Sigmoid colon (tissue), 6 donors: ENCODE measurements at regions not wholly inside any gene's neighbourhood (a gene's known extent, or its start where the extent isn't known, plus 50 kb on each side); places are given as distances from the start of the nearest gene placed in this dataset.
"Not testable (repeated sequence)": the region's sequence is repeated elsewhere in the genome, so short reads cannot be mapped to it uniquely, and the experiment has no call there.

ENCODE experiments used
- DNase-seq: peaks from one replicate; pipeline ENCODE4 v3.0.0-alpha.2; 2019
- H3K27ac ChIP-seq, 4 donors: fragments of 200-600 bp; sonication (generic); one replicate each; pipeline ENCODE4 v1.5.1; 2016 to 2019; ENCODE audit warnings: mild to moderate bottlenecking in 1 of 4
- H3K27me3 ChIP-seq, 3 donors: fragments of 200-600 bp; sonication (generic); one replicate each; pipeline ENCODE4 v1.5.1; 2019; ENCODE audit warnings: mild to moderate bottlenecking in 1 of 3
- H3K36me3 ChIP-seq, 4 donors: fragments of 200-600 bp; sonication (generic); one replicate each; pipeline ENCODE4 v1.5.1; 2016 to 2019
- H3K4me1 ChIP-seq, 4 donors: fragments of 200-600 bp; sonication (generic); one replicate each; pipeline ENCODE4 v1.5.1; 2017 to 2019
- H3K4me3 ChIP-seq, 4 donors: fragments of 200-600 bp; sonication (generic); one replicate each; pipeline ENCODE4 v1.5.1; 2017 to 2019; ENCODE audit warnings: mild to moderate bottlenecking in 2 of 4, moderate library complexity in 1 of 4
- H3K9me3 ChIP-seq, 4 donors: fragments of 200-600 bp in 3 of 4; sonication (generic) in 3 of 4; one replicate each; pipeline versions ENCODE4 v1.5.1 to v1.6.1; 2013 to 2019
- EP300 ChIP-seq, 4 donors: sonication (generic); formaldehyde crosslinking; IDR thresholded peaks; one replicate each; pipeline ENCODE4 v1.6.1; 2017; ENCODE audit warnings: antibody characterized with exemption in 4 of 4
- POLR2A ChIP-seq, 2 donors: fragments of 450-650 bp; IDR thresholded peaks; one replicate each; pipeline ENCODE4 v1.6.1; 2016; ENCODE audit warnings: antibody characterized with exemption in 2 of 2, mild to moderate bottlenecking in 2 of 2, moderate library complexity in 2 of 2
- POLR2AphosphoS5 ChIP-seq, 4 donors: sonication (generic); formaldehyde crosslinking; IDR thresholded peaks; one replicate each; pipeline ENCODE4 v1.6.1; 2017; ENCODE audit warnings: antibody characterized with exemption in 4 of 4
- WGBS, 2 donors: extraction: QIAGEN DNeasy Blood & Tissue Kit; methylation state at CpG; one replicate each; pipeline ENCODE4 v1.1.7; 2013; 5-methylcytosine and 5-hydroxymethylcytosine counted together
- intact Hi-C: fragments of 100-400 bp; cut with DNase I; formaldehyde crosslinking; loops from one replicate; pipeline ENCODE4 v1.15.1; 2023
- TF ChIP-seq, protein P1 (sequence below), 4 experiments: fragments of 450-650 bp in 3 of 4; fragments of 200-600 bp in 1 of 4; IDR thresholded peaks; one replicate each; pipeline ENCODE4 v1.5.1; 2016 to 2019; ENCODE audit warnings: antibody characterized with exemption in 4 of 4, mild to moderate bottlenecking in 3 of 4, moderate library complexity in 2 of 4
- donor health status: healthy with polysubstance abuse.
- donor health status: healthy.

DNA sequence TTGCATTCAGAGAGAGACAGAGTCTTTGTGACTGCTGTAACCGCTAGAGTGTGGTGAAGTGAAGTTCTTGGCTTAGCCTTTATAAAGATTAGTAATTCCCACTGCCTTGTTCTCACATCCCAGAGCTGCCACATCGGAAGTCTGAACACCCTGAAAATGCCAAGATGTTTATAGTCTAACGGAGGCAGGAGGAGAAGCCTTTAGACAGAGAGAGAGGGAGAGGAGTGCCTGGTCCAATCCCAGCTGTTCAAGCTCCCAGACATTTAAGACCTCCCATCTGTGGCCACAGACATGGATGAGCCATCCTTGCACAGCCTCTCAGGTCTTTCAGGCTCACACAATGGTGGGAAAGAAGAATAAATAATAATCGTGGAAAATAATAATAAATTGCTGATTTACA lies 1422.8 kb upstream of the EYS start:
- 53 to 61% methylated on average over 4 of the region's 4 CpGs for WGBS, 2 donors
- Histone ChIP-seq H3K4me3 (no peak overlapping the region), H3K9me3 (no peaks in the 10 kb centered on the region), H3K27ac (no peak overlapping the region), H3K4me1 (no peaks in the 10 kb centered on the region), H3K36me3 (no peaks in the 10 kb centered on the region), H3K27me3 (no peaks in the 10 kb centered on the region)
- intact Hi-C loops: no loop called here
- TF ChIP-seq, protein P1, sequence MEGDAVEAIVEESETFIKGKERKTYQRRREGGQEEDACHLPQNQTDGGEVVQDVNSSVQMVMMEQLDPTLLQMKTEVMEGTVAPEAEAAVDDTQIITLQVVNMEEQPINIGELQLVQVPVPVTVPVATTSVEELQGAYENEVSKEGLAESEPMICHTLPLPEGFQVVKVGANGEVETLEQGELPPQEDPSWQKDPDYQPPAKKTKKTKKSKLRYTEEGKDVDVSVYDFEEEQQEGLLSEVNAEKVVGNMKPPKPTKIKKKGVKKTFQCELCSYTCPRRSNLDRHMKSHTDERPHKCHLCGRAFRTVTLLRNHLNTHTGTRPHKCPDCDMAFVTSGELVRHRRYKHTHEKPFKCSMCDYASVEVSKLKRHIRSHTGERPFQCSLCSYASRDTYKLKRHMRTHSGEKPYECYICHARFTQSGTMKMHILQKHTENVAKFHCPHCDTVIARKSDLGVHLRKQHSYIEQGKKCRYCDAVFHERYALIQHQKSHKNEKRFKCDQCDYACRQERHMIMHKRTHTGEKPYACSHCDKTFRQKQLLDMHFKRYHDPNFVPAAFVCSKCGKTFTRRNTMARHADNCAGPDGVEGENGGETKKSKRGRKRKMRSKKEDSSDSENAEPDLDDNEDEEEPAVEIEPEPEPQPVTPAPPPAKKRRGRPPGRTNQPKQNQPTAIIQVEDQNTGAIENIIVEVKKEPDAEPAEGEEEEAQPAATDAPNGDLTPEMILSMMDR (IDR thresholded peaks at IDR 0.05): no peak
- TF ChIP-seq EP300 (IDR thresholded peaks at IDR 0.05) (no peak), POLR2AphosphoS5 (IDR thresholded peaks at IDR 0.05) (no peak), POLR2A (IDR thresholded peaks at IDR 0.05) (no peak)
- no peak for DNase-seq

DNA sequence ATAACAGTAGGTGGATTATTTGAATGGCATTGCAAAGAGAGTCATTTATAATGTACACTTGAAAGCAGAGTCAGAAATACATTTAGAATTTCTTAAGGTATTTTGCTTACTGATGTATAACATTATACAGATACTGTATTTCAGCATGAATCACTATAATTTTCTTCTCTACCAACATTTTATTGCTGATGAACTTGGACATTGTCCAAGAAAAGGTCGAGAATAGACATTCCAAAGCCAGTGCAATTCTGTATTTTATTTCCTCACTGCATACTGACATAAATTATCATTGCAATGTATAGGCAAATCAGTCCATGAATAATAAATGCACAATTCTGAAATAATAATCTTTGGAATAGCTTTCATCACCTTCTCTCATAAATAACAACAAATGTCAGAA lies 1420.0 kb upstream of the EYS start:
- intact Hi-C loops: no loop called here
- DNase-seq: no peak
- H3K27ac ChIP-seq: no peak overlapping the region
- no peaks in the 10 kb centered on the region for H3K4me1 ChIP-seq
- TF ChIP-seq EP300 (IDR thresholded peaks at IDR 0.05): no peak
- TF ChIP-seq POLR2A (IDR thresholded peaks at IDR 0.05): no peak
- no peak for TF ChIP-seq POLR2AphosphoS5 (IDR thresholded peaks at IDR 0.05)
- TF ChIP-seq, protein P1 (IDR thresholded peaks at IDR 0.05): no peak
- no peaks in the 10 kb centered on the region for H3K36me3 ChIP-seq
- no peak overlapping the region for H3K4me3 ChIP-seq
- H3K27me3 ChIP-seq: no peaks in the 10 kb centered on the region
- H3K9me3 ChIP-seq: no peaks in the 10 kb centered on the region
- WGBS, 2 donors: 4 to 47% methylated on average over 1 of the region's 1 CpG

DNA sequence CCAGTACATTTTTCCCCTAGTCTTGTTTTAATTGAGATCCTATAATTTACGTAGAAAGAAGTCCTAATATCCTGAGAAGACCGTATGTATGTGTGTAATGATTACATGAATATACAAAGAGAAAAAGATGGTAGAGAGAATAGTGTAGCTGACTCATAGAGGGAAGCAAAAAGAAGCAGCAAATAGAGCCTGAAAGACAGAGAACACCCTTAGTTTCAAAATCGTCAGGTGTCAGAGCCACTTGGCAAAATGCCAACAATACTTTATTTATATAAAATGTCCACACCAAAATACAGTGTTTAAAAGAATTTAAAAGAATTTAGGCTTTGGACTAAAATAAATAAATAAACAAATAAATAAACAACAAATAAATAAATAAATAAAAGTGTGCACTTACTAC lies 1414.1 kb upstream of the EYS start:
- TF ChIP-seq, protein P1 (IDR thresholded peaks at IDR 0.05): no peak
- TF ChIP-seq POLR2AphosphoS5 (IDR thresholded peaks at IDR 0.05) (no peak), EP300 (IDR thresholded peaks at IDR 0.05) (no peak), POLR2A (IDR thresholded peaks at IDR 0.05) (no peak)
- intact Hi-C loops: no loop called here
- no peaks in the 10 kb centered on the region for H3K4me1 ChIP-seq
- no peak overlapping the region for H3K4me3 ChIP-seq
- no peaks in the 10 kb centered on the region for H3K36me3 ChIP-seq
- no peaks in the 10 kb centered on the region for H3K9me3 ChIP-seq
- no peak for DNase-seq
- 82 to 86% methylated on average over 3 of the region's 3 CpGs for WGBS, 2 donors
- H3K27ac ChIP-seq: no peak overlapping the region
- no peaks in the 10 kb centered on the region for H3K27me3 ChIP-seq

DNA sequence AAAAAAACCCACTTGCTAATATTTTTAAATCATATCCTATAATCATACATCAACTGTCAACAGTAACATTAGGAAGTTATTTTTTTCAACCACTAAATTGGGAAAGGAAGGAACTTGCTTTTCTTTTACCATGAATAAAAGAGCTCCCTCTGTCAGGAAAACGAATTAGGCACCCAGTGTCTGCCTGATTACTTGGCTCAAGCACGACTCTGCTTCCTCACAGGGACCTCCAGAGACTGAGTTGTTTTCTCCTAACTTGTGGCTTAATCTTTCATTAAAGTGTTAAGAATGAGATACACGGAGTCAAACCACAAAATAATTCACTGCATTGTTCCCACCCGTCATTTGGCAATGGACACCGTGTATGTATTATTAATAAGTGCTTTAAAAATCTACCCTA lies 1405.1 kb upstream of the EYS start:
- 31 to 44% methylated on average over 5 of the region's 5 CpGs for WGBS, 2 donors
- H3K27me3 ChIP-seq: no peaks in the 10 kb centered on the region
- DNase-seq: no peak
- TF ChIP-seq POLR2AphosphoS5 (IDR thresholded peaks at IDR 0.05) (no peak), POLR2A (IDR thresholded peaks at IDR 0.05) (no peak), EP300 (IDR thresholded peaks at IDR 0.05) (no peak)
- TF ChIP-seq, protein P1 (IDR thresholded peaks at IDR 0.05): no peak
- no peaks in the 10 kb centered on the region for H3K36me3 ChIP-seq
- intact Hi-C loops: no loop called here
- no peak overlapping the region for H3K27ac ChIP-seq
- H3K4me3 ChIP-seq: no peak overlapping the region
- H3K9me3 ChIP-seq: no peaks in the 10 kb centered on the region
- H3K4me1 ChIP-seq: no peaks in the 10 kb centered on the region

DNA sequence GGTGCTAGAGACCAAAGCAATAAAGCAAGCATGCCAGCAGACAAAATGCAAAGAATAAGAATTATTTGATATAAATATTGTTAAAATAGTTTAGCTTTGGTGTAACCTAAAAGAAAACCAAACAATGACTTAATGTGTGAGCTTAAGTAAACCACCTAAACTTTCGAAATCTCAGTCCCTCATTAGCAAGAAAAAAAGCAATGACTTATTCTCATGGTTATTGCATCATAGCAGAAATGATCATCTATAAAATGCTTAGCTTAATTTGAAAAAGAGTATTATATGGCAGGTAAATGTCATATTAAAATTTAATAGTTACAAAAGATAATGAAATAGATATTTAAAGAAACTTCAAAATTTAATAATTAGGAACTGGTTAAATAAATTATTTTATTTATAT lies 1395.7 kb upstream of the EYS start:
- no peak for DNase-seq
- no peaks in the 10 kb centered on the region for H3K9me3 ChIP-seq
- H3K27ac ChIP-seq: no peak overlapping the region
- H3K4me1 ChIP-seq: no peaks in the 10 kb centered on the region
- intact Hi-C loops: no loop called here
- WGBS, 2 donors: 47 to 76% methylated on average over 1 of the region's 1 CpG
- H3K27me3 ChIP-seq: no peaks in the 10 kb centered on the region
- no peak overlapping the region for H3K4me3 ChIP-seq
- H3K36me3 ChIP-seq: no peaks in the 10 kb centered on the region
- TF ChIP-seq, protein P1 (IDR thresholded peaks at IDR 0.05): no peak
- TF ChIP-seq POLR2A (IDR thresholded peaks at IDR 0.05) (no peak), EP300 (IDR thresholded peaks at IDR 0.05) (no peak), POLR2AphosphoS5 (IDR thresholded peaks at IDR 0.05) (no peak)

DNA sequence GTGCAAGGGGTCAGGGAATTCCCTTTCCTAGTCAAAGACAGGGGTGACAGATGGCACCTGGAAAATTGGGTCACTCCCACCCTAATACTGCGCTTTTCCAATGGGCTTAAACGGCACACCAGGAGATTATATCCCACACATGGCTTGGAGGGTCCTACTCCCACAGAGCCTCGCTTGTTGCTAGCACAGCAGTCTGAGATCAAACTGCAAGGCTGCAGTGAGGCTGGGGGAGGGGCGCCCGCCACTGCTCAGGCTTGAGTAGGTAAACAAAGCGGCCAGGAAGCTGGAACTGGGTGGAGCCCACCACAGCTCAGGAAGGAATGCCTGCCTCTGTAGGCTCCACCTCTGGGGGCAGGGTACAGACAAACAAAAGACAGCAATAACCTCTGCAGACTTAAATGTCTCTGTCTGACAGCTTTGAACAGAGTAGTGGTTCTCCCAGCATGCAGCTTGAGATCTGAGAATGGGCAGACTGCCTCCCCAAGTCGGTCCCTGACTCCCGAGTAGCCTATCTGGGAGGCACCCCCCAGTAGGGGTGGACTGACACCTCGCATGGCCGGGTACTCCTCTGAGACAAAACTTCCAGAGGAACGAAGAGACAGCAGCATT lies 1388.7 kb upstream of the EYS start:
- H3K9me3 ChIP-seq, DNase-seq, H3K27me3 ChIP-seq, H3K36me3 ChIP-seq, H3K4me1 ChIP-seq, H3K4me3 ChIP-seq, intact Hi-C loops, H3K27ac ChIP-seq: not testable (repeated sequence)
- 87 to 90% methylated on average over 11 of the region's 11 CpGs for WGBS, 2 donors
